A549 (cell line): ENCODE measurements at regions not wholly inside any gene's neighbourhood (a gene's known extent, or its start where the extent isn't known, plus 50 kb on each side); places are given as distances from the start of the nearest gene placed in this dataset.
"Not testable (repeated sequence)": the region's sequence is repeated elsewhere in the genome, so short reads cannot be mapped to it uniquely, and the experiment has no call there.

Experiments used
- ATAC-seq, 2 experiments: fragments of 200-7000 bp in 1 of 2; fragments of >200 bp in 1 of 2; cut with Nextera tagmentation in 1 of 2; cut with Tn5 transposase in 1 of 2; 3 replicates each; pipeline versions ENCODE4 v1.8.0 to v1.9.1; 2018 to 2020; ENCODE audit warnings: mild to moderate bottlenecking in 1 of 2, moderate library complexity in 1 of 2
- CTCF ChIA-PET: fragments of 300-600 bp; sonication (Branson Sonifier 250); formaldehyde crosslinking; extraction: SDS; loops from one replicate; lab custom pipeline; 2021; ENCODE audit warnings: antibody characterized with exemption, inconsistent platforms; lab: Yijun Ruan, JAX
- POLR2A ChIA-PET: fragments of 350-600 bp; formaldehyde crosslinking; extraction: SDS; loops from one replicate; lab custom pipeline; 2021; ENCODE audit warnings: antibody characterized with exemption, inconsistent platforms; lab: Yijun Ruan, JAX
- DNase-seq, 2 experiments: peaks; one replicate each; pipeline versions ENCODE4 v3.0.0 to v3.0.0-alpha.2; 2011 to 2016; ENCODE audit warnings: low read depth in 1 of 2, low spot score in 1 of 2
- FAIRE-seq: peaks from 2 replicates; lab custom pipeline; 2011; peaks lifted over from hg19 to GRCh38; lab: Jason Lieb, UNC
- H3K27ac ChIP-seq, 2 experiments: fragments of >200 bp; sonication (Bioruptor Twin); formaldehyde crosslinking; 3 replicates each; pipeline ENCODE4 v1.5.1; 2016 to 2017
- H3K4me1 ChIP-seq: fragments of >200 bp; sonication (Bioruptor Twin); formaldehyde crosslinking; 3 replicates; pipeline ENCODE4 v1.6.1; 2016
- H3K4me2 ChIP-seq: fragments of >200 bp; sonication (Bioruptor Twin); formaldehyde crosslinking; 3 replicates; pipeline ENCODE4 v1.6.1; 2016
- H3K4me3 ChIP-seq: fragments of >200 bp; sonication (Bioruptor Twin); formaldehyde crosslinking; 3 replicates; pipeline ENCODE4 v1.5.1; 2016
- H3K9me3 ChIP-seq: fragments of >200 bp; sonication (Bioruptor Twin); formaldehyde crosslinking; 3 replicates; pipeline ENCODE4 v1.6.1; 2016
- BHLHE40 ChIP-seq: IDR thresholded peaks from 2 replicates; pipeline ENCODE4 v1.6.1; 2012; ENCODE audit warnings: low read depth, low read length, inconsistent platforms
- CTCF ChIP-seq: fragments of >200 bp; sonication (Bioruptor Twin); formaldehyde crosslinking; IDR thresholded peaks from 3 replicates; pipeline ENCODE4 v1.5.1; 2016
- ESRRA ChIP-seq: fragments of 150-350 bp; IDR thresholded peaks from 2 replicates; pipeline ENCODE4 v1.6.1; 2014; ENCODE audit warnings: mild to moderate bottlenecking, low read length, borderline replicate concordance
- FOSL2 ChIP-seq, 2 experiments: fragments of 450-650 bp in 1 of 2; fragments of >200 bp in 1 of 2; sonication (Bioruptor Twin) in 1 of 2; formaldehyde crosslinking; IDR thresholded peaks; 2 replicates each; pipeline versions ENCODE4 v1.5.0 to v1.6.1; 2016 to 2020; ENCODE audit warnings: mild to moderate bottlenecking in 1 of 2, moderate library complexity in 1 of 2
- HOXA7 ChIP-seq: fragments of 250-450 bp; sonication (Bioruptor Pico); IDR thresholded peaks from 2 replicates; pipeline ENCODE4 v1.5.0; 2020; ENCODE audit warnings: mild to moderate bottlenecking, moderate library complexity
- HOXB5 ChIP-seq: fragments of 250-450 bp; sonication (Bioruptor Pico); IDR thresholded peaks from 2 replicates; pipeline ENCODE4 v1.5.0; 2020; ENCODE audit warnings: mild to moderate bottlenecking, moderate library complexity
- KDM1A ChIP-seq: fragments of 200-600 bp; sonication (generic); IDR thresholded peaks from 2 replicates; pipeline ENCODE4 v1.6.1; 2016; ENCODE audit warnings: low read depth, mild to moderate bottlenecking
- MAFK ChIP-seq: fragments of 450-650 bp; IDR thresholded peaks from 2 replicates; pipeline ENCODE4 v1.6.1; 2014; ENCODE audit not compliant: partially characterized antibody
- MAX ChIP-seq: IDR thresholded peaks from 2 replicates; pipeline ENCODE4 v1.6.1; 2012
- MYC ChIP-seq: IDR thresholded peaks from 2 replicates; pipeline ENCODE4 v1.6.1; 2012; ENCODE audit warnings: mild to moderate bottlenecking, inconsistent platforms, low read length, improper control_type of control experiment, borderline replicate concordance
- PHF8 ChIP-seq: fragments of 200-600 bp; sonication (generic); IDR thresholded peaks from 2 replicates; pipeline ENCODE4 v1.6.1; 2016; ENCODE audit warnings: low read depth, mild to moderate bottlenecking, antibody characterized with exemption, moderate library complexity, borderline replicate concordance
- RAD21 ChIP-seq, 2 experiments: fragments of >200 bp in 1 of 2; sonication (Bioruptor Twin) in 1 of 2; formaldehyde crosslinking in 1 of 2; IDR thresholded peaks in 1 of 2; conservative IDR thresholded peaks in 1 of 2; 2 replicates in 1 of 2; 3 replicates in 1 of 2; pipeline ENCODE4 v1.6.1; 2012 to 2018; ENCODE audit warnings: inconsistent platforms in 1 of 2
- RFX5 ChIP-seq: fragments of 450-650 bp; IDR thresholded peaks from 2 replicates; pipeline ENCODE4 v1.7.1; 2014; ENCODE audit warnings: antibody characterized with exemption, mild to moderate bottlenecking, moderate library complexity
- SMC3 ChIP-seq: fragments of >200 bp; sonication (Bioruptor Twin); formaldehyde crosslinking; IDR thresholded peaks from 3 replicates; pipeline ENCODE4 v1.6.1; 2018; ENCODE audit warnings: inconsistent platforms
- SREBF2 ChIP-seq: fragments of 450-650 bp; IDR thresholded peaks from 2 replicates; pipeline ENCODE4 v1.6.1; 2014; ENCODE audit warnings: mild to moderate bottlenecking, moderate library complexity
- USF2 ChIP-seq: fragments of 450-650 bp; IDR thresholded peaks from 2 replicates; pipeline ENCODE4 v1.6.1; 2014; ENCODE audit warnings: antibody characterized with exemption
- WGBS: methylation state at CpG from one replicate; pipeline ENCODE4 v1.1.6; 2017; ENCODE audit errors: missing lambda C conversion rate; 5-methylcytosine and 5-hydroxymethylcytosine counted together

GRCh38 chr15:70513819-70514218 is 249.5 kb downstream of the UACA start (continued):
- no peak for TF ChIP-seq USF2
- no peak for TF ChIP-seq MYC
- TF ChIP-seq RFX5 = no peak

DNA sequence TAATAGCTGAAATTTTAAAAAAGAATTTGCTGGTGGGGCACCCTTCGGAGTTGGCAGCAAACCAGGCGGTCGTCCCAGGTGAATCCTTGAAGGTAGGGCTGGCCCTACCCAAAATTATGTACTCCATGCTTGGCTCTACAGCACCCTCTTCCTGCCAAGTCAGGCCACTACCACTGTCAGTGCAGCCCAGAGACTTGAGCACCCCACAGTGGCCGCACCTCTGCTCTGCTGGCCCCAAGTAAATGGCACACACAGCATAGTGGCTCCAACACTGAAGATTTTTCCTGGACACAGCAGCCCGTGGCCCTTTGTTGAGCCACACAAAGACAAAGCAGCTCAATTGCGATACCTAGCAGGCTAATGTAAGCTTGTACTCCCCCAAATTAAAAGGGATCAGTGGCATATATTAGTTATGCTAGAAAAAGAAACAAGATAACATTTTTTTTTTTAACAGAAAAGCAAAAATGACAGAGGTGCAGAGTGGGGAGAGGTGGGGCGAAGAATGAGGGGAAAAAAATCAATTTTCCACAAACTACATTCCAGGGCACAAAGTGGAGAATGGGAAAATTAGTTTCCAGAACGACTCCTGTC is 250.5 kb downstream of the UACA start:
- TF ChIP-seq SMC3 (peak; percentile 72), PHF8 (no peak), CTCF (peak; percentile 70), MAX (peak; percentile 28; the same call in 1 of the 2 replicates), RAD21 (conservative IDR thresholded peaks at IDR 0.05 in 1 of 2, IDR thresholded peaks at IDR 0.05 in 1 of 2) (peak; percentile 83 to 96), FOSL2 (IDR thresholded peaks at IDR 0.05) (no peak), FOSL2 (CRISPR knock-in tag; IDR thresholded peaks at IDR 0.05) (no peak)
- peak in 1 of 2 experiments; percentile 33; a peak in 3 of 6 replicates for ATAC-seq

DNA sequence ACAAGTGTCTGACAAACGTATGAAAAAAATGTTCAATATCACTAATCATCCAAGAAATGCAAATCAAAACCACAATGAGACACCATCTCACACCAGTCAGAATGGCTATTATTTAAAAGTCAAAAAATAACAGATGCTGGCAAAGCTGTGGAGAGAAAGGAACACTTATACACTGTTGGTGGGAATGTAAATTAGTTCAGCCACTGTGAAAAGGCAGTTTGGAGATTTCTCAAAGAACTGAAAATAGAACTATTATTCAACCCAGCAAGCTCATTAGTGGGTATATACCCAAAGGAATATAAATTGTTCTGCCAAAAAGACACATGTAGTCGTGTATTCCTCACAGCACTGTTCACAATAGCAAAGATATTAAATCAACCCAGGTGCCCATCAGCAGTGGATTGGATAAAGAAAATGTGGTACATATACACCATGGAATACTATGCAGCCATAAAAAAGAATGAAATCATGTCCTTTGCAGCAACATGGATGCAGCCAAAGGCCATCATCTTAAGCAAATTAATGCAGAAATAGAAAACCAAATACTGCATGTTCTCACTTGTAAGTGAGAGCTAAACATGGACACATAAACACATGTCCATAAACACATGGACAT is 251.3 kb downstream of the UACA start:
- not testable (repeated sequence) for DNase-seq
- 0 out of 2 replicates have a peak, but pooled peaks have one; percentile 58 for TF ChIP-seq KDM1A
- TF ChIP-seq, all 56 proteins: peak for 1; not testable (repeated sequence) for 55
- ATAC-seq, H3K27ac ChIP-seq, POLR2A ChIA-PET, H3K4me2 ChIP-seq, FAIRE-seq, H3K4me3 ChIP-seq: not testable (repeated sequence)
- WGBS = 77% methylated on average over 2 of the region's 2 CpGs
- peaks cover 32% of the 10 kb centered on the region for H3K9me3 ChIP-seq
- H3K4me1 ChIP-seq = peaks cover 27% of the 10 kb centered on the region
- CTCF ChIA-PET = interaction anchor here (0.8 to 20.4 kb wide), 13 partner anchors 8 to 921 kb away, joined by 3 to 228 read pairs (median 3); no protein-coding TSS in a partner anchor

More for the DNA sequence above, 250.5 kb downstream of the UACA start:
- FAIRE-seq = no peak
- no peak overlapping the region for H3K4me3 ChIP-seq
- peak; percentile 67 to 90 for DNase-seq
- peaks cover 29% of the 10 kb centered on the region for H3K9me3 ChIP-seq
- CTCF ChIA-PET = interaction anchor here (0.9 to 20.4 kb wide), 15 partner anchors 9 to 922 kb away, joined by 3 to 228 read pairs (median 3); no protein-coding TSS in a partner anchor
- H3K4me2 ChIP-seq = no peak overlapping the region
- POLR2A ChIA-PET = no interaction called here
- peaks cover 20% of the 10 kb centered on the region for H3K4me1 ChIP-seq
- 84% methylated on average over 8 of the region's 8 CpGs for WGBS
- peak overlapping the region in 1 of 2 experiments; percentile 4; a peak in 1 of 6 replicates for H3K27ac ChIP-seq

GRCh38 chr15:70510433-70510832 is 252.9 kb downstream of the UACA start:
- ATAC-seq (no peak), FAIRE-seq (no peak), DNase-seq (no peak)
- CTCF ChIA-PET = interaction anchor here (1.9 to 20.4 kb wide), 4 partner anchors 13 to 75 kb away, joined by 7 to 228 read pairs (median 38); no protein-coding TSS in a partner anchor
- WGBS = 87% methylated on average over 2 of the region's 2 CpGs
- TF ChIP-seq KDM1A (0 out of 2 replicates have a peak, but pooled peaks have one; percentile 52), ESRRA (no peak), HOXB5 (CRISPR knock-in tag) (no peak), RFX5 (no peak), BHLHE40 (no peak), MAFK (no peak), SREBF2 (no peak), HOXA7 (no peak)
- POLR2A ChIA-PET = no interaction called here
- H3K27ac ChIP-seq = peak overlapping the region in 1 of 2 experiments; percentile 93; a peak in 2 of 6 replicates
- H3K4me2 ChIP-seq = no peak overlapping the region
- peaks cover 35% of the 10 kb centered on the region for H3K9me3 ChIP-seq
- no peak overlapping the region for H3K4me3 ChIP-seq
- H3K4me1 ChIP-seq = peaks cover 44% of the 10 kb centered on the region
